Endodermal cell (in vitro differentiated cells): ENCODE measurements at regions not wholly inside any gene's neighbourhood (a gene's known extent, or its start where the extent isn't known, plus 50 kb on each side); places are given as distances from the start of the nearest gene placed in this dataset.

ENCODE experiments used
- DNase-seq: peaks from one replicate; pipeline ENCODE4 v3.0.0-alpha.2; 2017
- H3K27ac ChIP-seq: 2 replicates; pipeline ENCODE4 v1.5.1; 2013; ENCODE audit warnings: mild to moderate bottlenecking, low read depth, low read length, moderate library complexity
- H3K27me3 ChIP-seq: 2 replicates; pipeline ENCODE4 v1.6.1; 2013; ENCODE audit warnings: mild to moderate bottlenecking, low read length, moderate library complexity; ENCODE audit not compliant: insufficient read depth, control insufficient read depth, poor library complexity, severe bottlenecking
- H3K36me3 ChIP-seq: 2 replicates; pipeline ENCODE4 v1.7.0; 2013; ENCODE audit warnings: mild to moderate bottlenecking, low read length, moderate library complexity; ENCODE audit not compliant: control insufficient read depth, insufficient read depth
- H3K4me1 ChIP-seq: one replicate; pipeline ENCODE4 v1.7.0; 2013; ENCODE audit warnings: low read length; ENCODE audit not compliant: control insufficient read depth, insufficient read depth
- H3K4me3 ChIP-seq: 2 replicates; pipeline ENCODE4 v1.5.1; 2013; ENCODE audit warnings: mild to moderate bottlenecking, low read length, moderate library complexity
- H3K9ac ChIP-seq: 2 replicates; pipeline ENCODE4 v1.6.1; 2013; ENCODE audit warnings: mild to moderate bottlenecking, low read length, moderate library complexity; ENCODE audit not compliant: poor library complexity, severe bottlenecking; ENCODE audit errors: extremely low read depth
- H3K9me3 ChIP-seq: 2 replicates; pipeline ENCODE4 v1.6.1; 2013; ENCODE audit warnings: mild to moderate bottlenecking, low read length, moderate library complexity; ENCODE audit not compliant: control insufficient read depth
- H3K27ac Mint-ChIP-seq: 2 replicates; pipeline ENCODE4 v1.8.0; 2020; ENCODE audit warnings: mixed read lengths
- H3K27me3 Mint-ChIP-seq: 2 replicates; pipeline ENCODE4 v1.8.0; 2021; ENCODE audit warnings: mild to moderate bottlenecking, mixed read lengths; ENCODE audit not compliant: insufficient read depth
- H3K36me3 Mint-ChIP-seq: 2 replicates; pipeline ENCODE4 v1.8.0; 2020; ENCODE audit warnings: low read depth, mixed read lengths
- H3K4me1 Mint-ChIP-seq: 2 replicates; pipeline ENCODE4 v1.8.0; 2020; ENCODE audit warnings: mixed read lengths
- H3K4me3 Mint-ChIP-seq: 2 replicates; pipeline ENCODE4 v1.8.0; 2020; ENCODE audit warnings: mild to moderate bottlenecking, moderate library complexity, mixed read lengths
- H3K9me3 Mint-ChIP-seq: 2 replicates; pipeline ENCODE4 v1.8.0; 2020; ENCODE audit warnings: mild to moderate bottlenecking, mixed read lengths
- WGBS, 2 experiments: methylation state at CpG; one replicate each; pipeline versions ENCODE4 v1.1.5 to v1.1.7; 2013; ENCODE audit warnings: missing lambda C conversion rate in 2 of 2, mixed read lengths in 1 of 2; ENCODE audit not compliant: insufficient coverage in 1 of 2, insufficient read length in 1 of 2; 5-methylcytosine and 5-hydroxymethylcytosine counted together
- TF ChIP-seq, protein P1 (sequence below): fragments of 200-600 bp; sonication (generic); conservative IDR thresholded peaks from 2 replicates; pipeline ENCODE4 v1.5.0; 2021; ENCODE audit warnings: antibody characterized with exemption, mild to moderate bottlenecking

DNA sequence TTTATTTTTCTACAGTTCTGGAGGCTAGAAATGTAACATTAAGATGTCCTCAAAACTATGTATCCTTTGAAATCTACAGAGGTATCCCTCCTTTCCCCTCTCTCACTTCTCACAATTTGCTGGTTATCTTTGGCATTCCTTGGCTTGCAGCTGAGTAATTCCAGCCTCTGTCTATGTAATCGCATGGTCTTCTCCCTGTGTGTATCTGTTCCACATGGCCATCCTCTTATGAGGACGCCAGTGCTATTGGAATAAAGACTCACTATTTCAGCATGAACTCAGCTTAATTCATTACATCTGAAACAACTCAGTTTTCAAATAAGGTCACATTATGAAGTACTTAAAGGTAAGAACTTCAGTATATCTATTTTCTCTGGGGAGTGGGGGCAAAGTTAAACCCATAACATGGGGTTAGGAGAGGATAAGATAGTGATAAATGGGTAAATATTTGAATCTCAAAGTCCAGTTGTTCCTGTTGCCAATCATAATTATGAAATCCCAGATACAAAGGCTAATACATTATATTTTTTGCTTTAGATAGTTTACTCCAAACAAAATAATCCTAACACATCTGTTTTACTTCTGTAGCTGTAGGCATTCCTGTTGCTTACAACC, 1290.8 kb downstream of the NCAM2 start:
- no peak for DNase-seq
- H3K36me3 Mint-ChIP-seq = no peaks in the 10 kb centered on the region
- H3K4me3 Mint-ChIP-seq = no peak overlapping the region
- Histone ChIP-seq H3K36me3 (no peaks in the 10 kb centered on the region), H3K27ac (no peak overlapping the region), H3K9me3 (no peaks in the 10 kb centered on the region), H3K4me1 (no peaks in the 10 kb centered on the region), H3K9ac (no peak overlapping the region), H3K4me3 (no peak overlapping the region), H3K27me3 (no peaks in the 10 kb centered on the region)
- WGBS, 2 experiments = 88 to 100% methylated on average over 1 to 2 of the region's 2 CpGs
- TF ChIP-seq, protein P1, sequence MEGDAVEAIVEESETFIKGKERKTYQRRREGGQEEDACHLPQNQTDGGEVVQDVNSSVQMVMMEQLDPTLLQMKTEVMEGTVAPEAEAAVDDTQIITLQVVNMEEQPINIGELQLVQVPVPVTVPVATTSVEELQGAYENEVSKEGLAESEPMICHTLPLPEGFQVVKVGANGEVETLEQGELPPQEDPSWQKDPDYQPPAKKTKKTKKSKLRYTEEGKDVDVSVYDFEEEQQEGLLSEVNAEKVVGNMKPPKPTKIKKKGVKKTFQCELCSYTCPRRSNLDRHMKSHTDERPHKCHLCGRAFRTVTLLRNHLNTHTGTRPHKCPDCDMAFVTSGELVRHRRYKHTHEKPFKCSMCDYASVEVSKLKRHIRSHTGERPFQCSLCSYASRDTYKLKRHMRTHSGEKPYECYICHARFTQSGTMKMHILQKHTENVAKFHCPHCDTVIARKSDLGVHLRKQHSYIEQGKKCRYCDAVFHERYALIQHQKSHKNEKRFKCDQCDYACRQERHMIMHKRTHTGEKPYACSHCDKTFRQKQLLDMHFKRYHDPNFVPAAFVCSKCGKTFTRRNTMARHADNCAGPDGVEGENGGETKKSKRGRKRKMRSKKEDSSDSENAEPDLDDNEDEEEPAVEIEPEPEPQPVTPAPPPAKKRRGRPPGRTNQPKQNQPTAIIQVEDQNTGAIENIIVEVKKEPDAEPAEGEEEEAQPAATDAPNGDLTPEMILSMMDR = no peak
- peaks cover 15% of the 10 kb centered on the region for H3K9me3 Mint-ChIP-seq
- H3K4me1 Mint-ChIP-seq = no peaks in the 10 kb centered on the region
- no peaks in the 10 kb centered on the region for H3K27me3 Mint-ChIP-seq
- H3K27ac Mint-ChIP-seq = no peak overlapping the region

GRCh38 chr21:22292144-22292543, 1293.9 kb downstream of the NCAM2 start:
- H3K9ac ChIP-seq = no peak overlapping the region
- Mint-ChIP-seq H3K9me3 (peaks cover 9% of the 10 kb centered on the region), H3K27ac (no peak overlapping the region), H3K36me3 (no peaks in the 10 kb centered on the region), H3K4me3 (no peak overlapping the region), H3K27me3 (no peaks in the 10 kb centered on the region), H3K4me1 (no peaks in the 10 kb centered on the region)
- DNase-seq = no peak
- H3K27me3 ChIP-seq = no peaks in the 10 kb centered on the region
- no peaks in the 10 kb centered on the region for H3K9me3 ChIP-seq
- H3K4me3 ChIP-seq = no peak overlapping the region
- H3K27ac ChIP-seq = no peak overlapping the region
- WGBS, 2 experiments = 86% methylated on average over 3 of the region's 3 CpGs; no CpG with 5 or more reads in 1 of the 2 experiments
- H3K4me1 ChIP-seq = no peaks in the 10 kb centered on the region
- TF ChIP-seq, protein P1 = no peak
- H3K36me3 ChIP-seq = no peaks in the 10 kb centered on the region

- Histone ChIP-seq H3K9me3 (no peaks in the 10 kb centered on the region), H3K27ac (no peak overlapping the region), H3K4me3 (no peak overlapping the region), H3K4me1 (no peaks in the 10 kb centered on the region), H3K36me3 (no peaks in the 10 kb centered on the region), H3K27me3 (no peaks in the 10 kb centered on the region), H3K9ac (no peak overlapping the region)
- Mint-ChIP-seq H3K4me3 (no peak overlapping the region), H3K27ac (no peak overlapping the region), H3K9me3 (no peaks in the 10 kb centered on the region), H3K27me3 (no peaks in the 10 kb centered on the region), H3K36me3 (no peaks in the 10 kb centered on the region), H3K4me1 (no peaks in the 10 kb centered on the region)
- DNase-seq = no peak
- 100% methylated on average over 1 of the region's 2 CpGs; no CpG with 5 or more reads in 1 of the 2 experiments for WGBS, 2 experiments
- TF ChIP-seq, protein P1 = no peak
These were observed 1299.4 kb downstream of the NCAM2 start for GRCh38 chr21:22297575-22297974.
